ENCODE measurements at regions not wholly inside any gene's neighbourhood (a gene's known extent, or its start where the extent isn't known, plus 50 kb on each side); places are given as distances from the start of the nearest gene placed in this dataset.

DNA sequence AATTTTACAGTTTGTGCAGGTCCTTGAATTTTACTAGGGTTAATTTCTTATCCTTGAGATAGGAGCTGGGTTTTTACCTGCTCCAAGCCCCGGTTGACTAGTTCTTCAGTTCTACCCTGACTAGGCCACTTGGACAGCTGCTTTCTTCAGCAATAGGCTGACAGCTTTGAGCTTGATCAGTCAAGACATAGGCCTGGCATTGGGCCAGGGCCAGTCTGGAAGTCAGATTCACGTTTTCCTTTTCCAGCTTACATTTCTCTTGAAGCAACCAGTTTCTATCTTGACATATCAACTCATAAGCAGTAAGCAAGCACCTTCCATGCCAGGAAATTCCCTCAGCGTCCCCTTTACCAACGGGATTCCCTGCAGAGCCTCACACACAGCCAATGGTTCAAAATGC, 63.7 kb upstream of the AJAP1 start:
- no peak for TF ChIP-seq CTCF (IDR thresholded peaks at IDR 0.05)
- TF ChIP-seq POLR2A (IDR thresholded peaks at IDR 0.05), result no peak
